B cell (primary cell): ENCODE measurements at regions not wholly inside any gene's neighbourhood (a gene's known extent, or its start where the extent isn't known, plus 50 kb on each side); places are given as distances from the start of the nearest gene placed in this dataset.

ENCODE experiments used
- ATAC-seq: fragments of 200-7000 bp; cut with Tn5 transposase; one replicate; pipeline ENCODE4 v1.10.0; 2021; ENCODE audit warnings: low read depth, mild to moderate bottlenecking, moderate number of reproducible peaks, moderate library complexity
- CTCF ChIA-PET: fragments of 350-600 bp; sonication (Branson Sonifier 250); formaldehyde crosslinking; loops from one replicate; lab custom pipeline; 2021; ENCODE audit warnings: antibody characterized with exemption, inconsistent platforms; lab: Charles Lee
- POLR2A ChIA-PET: fragments of 350-600 bp; sonication (Branson Sonifier 250); formaldehyde crosslinking; loops from one replicate; lab custom pipeline; 2021; ENCODE audit warnings: antibody characterized with exemption; lab: Charles Lee
- DNase-seq: peaks from one replicate; pipeline ENCODE4 v3.0.0; 2013
- H2AFZ ChIP-seq: 2 replicates; pipeline ENCODE4 v1.6.1; 2012; ENCODE audit warnings: mild to moderate bottlenecking, low read depth, low read length; ENCODE audit not compliant: insufficient read depth, poor library complexity, severe bottlenecking
- H3K27ac ChIP-seq, 2 donors: 1 replicate in 1 of 2; 2 replicates in 1 of 2; pipeline ENCODE4 v1.5.1; 2012 to 2013; ENCODE audit warnings: low read length in 2 of 2, mild to moderate bottlenecking in 2 of 2, moderate library complexity in 1 of 2
- H3K27me3 ChIP-seq, 4 experiments: fragments of 200-600 bp in 1 of 4; sonication (generic) in 1 of 4; replicated peaks in 1 of 4; 1 replicate in 2 of 4; 2 replicates in 2 of 4; pipeline versions ENCODE4 v1.6.1 to v1.7.0; 2013 to 2016; ENCODE audit warnings: low read length in 3 of 4, mild to moderate bottlenecking in 2 of 4, mixed read lengths in 1 of 4, moderate library complexity in 1 of 4; ENCODE audit not compliant: insufficient read depth in 4 of 4, control insufficient read depth in 3 of 4; ENCODE audit errors: control extremely low read depth in 1 of 4
- H3K36me3 ChIP-seq, 2 experiments: replicated peaks in 1 of 2; 1 replicate in 1 of 2; 2 replicates in 1 of 2; pipeline versions ENCODE4 v1.6.1 to v1.7.1; 2013; ENCODE audit warnings: low read length in 1 of 2; ENCODE audit not compliant: insufficient read depth in 2 of 2, control insufficient read depth in 1 of 2; ENCODE audit errors: control extremely low read depth in 1 of 2, extremely low read depth in 1 of 2
- H3K4me1 ChIP-seq, 2 donors: fragments of 200-600 bp in 1 of 2; sonication (generic) in 1 of 2; 1 replicate in 1 of 2; 2 replicates in 1 of 2; pipeline versions ENCODE4 v1.5.1 to v1.6.1; 2013 to 2017; ENCODE audit warnings: low read length in 2 of 2; ENCODE audit not compliant: control insufficient read depth in 2 of 2, insufficient read depth in 2 of 2
- H3K4me2 ChIP-seq: replicated peaks from 2 replicates; pipeline ENCODE3; 2012; ENCODE audit warnings: mild to moderate bottlenecking, low read depth, low read length; ENCODE audit not compliant: poor library complexity, severe bottlenecking
- H3K4me3 ChIP-seq, 5 experiments: fragments of 200-600 bp in 1 of 5; sonication (generic) in 1 of 5; 1 replicate in 3 of 5; 2 replicates in 2 of 5; pipeline versions ENCODE4 v1.5.1 to v1.7.0; 2011 to 2016; ENCODE audit warnings: low read length in 4 of 5, mild to moderate bottlenecking in 4 of 5, low read depth in 2 of 5, control low read depth in 1 of 5, moderate library complexity in 1 of 5; ENCODE audit not compliant: insufficient read depth in 1 of 5; ENCODE audit errors: control extremely low read depth in 1 of 5, extremely low read depth in 1 of 5
- H3K79me2 ChIP-seq: fragments of 200-600 bp; sonication (generic); one replicate; pipeline ENCODE4 v1.6.0; 2016; ENCODE audit warnings: low read length; ENCODE audit not compliant: control insufficient read depth, insufficient read depth
- H3K9ac ChIP-seq: fragments of 200-600 bp; sonication (generic); 2 replicates; pipeline ENCODE4 v1.6.1; 2017; ENCODE audit warnings: mild to moderate bottlenecking, low read length, moderate library complexity
- H3K9me3 ChIP-seq, 3 donors: one replicate each; pipeline versions ENCODE4 v1.6.1 to v1.7.1; 2013; ENCODE audit warnings: low read length in 2 of 3; ENCODE audit not compliant: control insufficient read depth in 2 of 3, insufficient read depth in 1 of 3; ENCODE audit errors: control extremely low read depth in 1 of 3
- H4K20me1 ChIP-seq: 2 replicates; pipeline ENCODE4 v1.6.0; 2012; ENCODE audit warnings: mild to moderate bottlenecking, low read length; ENCODE audit not compliant: insufficient read depth, control insufficient read depth, poor library complexity, severe bottlenecking
- H3K27ac Mint-ChIP-seq: one replicate; pipeline ENCODE4 v1.8.0; 2021; ENCODE audit warnings: mixed read lengths
- H3K27me3 Mint-ChIP-seq: one replicate; pipeline ENCODE4 v1.8.0; 2021; ENCODE audit warnings: mixed read lengths
- H3K4me1 Mint-ChIP-seq: one replicate; pipeline ENCODE4 v1.8.0; 2021; ENCODE audit warnings: mixed read lengths
- H3K4me3 Mint-ChIP-seq: one replicate; pipeline ENCODE4 v1.8.0; 2021; ENCODE audit warnings: mixed read lengths
- H3K9me3 Mint-ChIP-seq: one replicate; pipeline ENCODE4 v1.8.0; 2022; ENCODE audit warnings: mixed read lengths; ENCODE audit not compliant: insufficient read depth
- CTCF ChIP-seq: fragments of 200-600 bp; IDR thresholded peaks from one replicate; pipeline ENCODE4 v1.8.0; 2022; ENCODE audit warnings: antibody characterized with exemption, mild to moderate bottlenecking
- EZH2 ChIP-seq: IDR thresholded peaks from 2 replicates; pipeline ENCODE4 v1.6.1; 2012; ENCODE audit warnings: borderline replicate concordance, low read depth, mild to moderate bottlenecking, moderate library complexity, low read length; ENCODE audit not compliant: insufficient read depth, poor library complexity, severe bottlenecking
- WGBS: methylation state at CpG from one replicate; pipeline ENCODE4 v1.1.5; 2013; ENCODE audit warnings: missing lambda C conversion rate; ENCODE audit not compliant: insufficient coverage; 5-methylcytosine and 5-hydroxymethylcytosine counted together
- intact Hi-C: fragments of 100-400 bp; cut with micrococcal nuclease; formaldehyde crosslinking; loops from one replicate; pipeline ENCODE4 v1.10.0; 2022

- H3K9me3 ChIP-seq, result no peaks in the 10 kb centered on the region
- H2AFZ ChIP-seq, result no peak overlapping the region
- Mint-ChIP-seq H3K27me3 (peaks cover 8% of the 10 kb centered on the region), H3K4me1 (no peaks in the 10 kb centered on the region), H3K9me3 (no peaks in the 10 kb centered on the region), H3K27ac (no peak overlapping the region), H3K4me3 (no peak overlapping the region)
- TF ChIP-seq EZH2, result no peak
- no peak for TF ChIP-seq CTCF
- no peak for ATAC-seq
- H3K4me1 ChIP-seq, result no peaks in the 10 kb centered on the region
- no peak overlapping the region for H3K4me2 ChIP-seq
- H3K9ac ChIP-seq, result no peak overlapping the region
- H3K79me2 ChIP-seq, result no peaks in the 10 kb centered on the region
- H4K20me1 ChIP-seq, result no peaks in the 10 kb centered on the region
- ChIA-PET CTCF (no interaction called here), POLR2A (no interaction called here)
- intact Hi-C loops, result no loop called here
- no peaks in the 10 kb centered on the region for H3K27me3 ChIP-seq
- H3K4me3 ChIP-seq, result no peak overlapping the region
- H3K36me3 ChIP-seq, result no peaks in the 10 kb centered on the region
- WGBS, result 91% methylated on average over 4 of the region's 8 CpGs
- no peak overlapping the region for H3K27ac ChIP-seq
- DNase-seq, result no peak
These were observed 666.2 kb upstream of the HS6ST1 start for GRCh38 chr2:128984855-128985254.

- H3K27ac ChIP-seq, result no peak overlapping the region
- H3K36me3 ChIP-seq, result no peaks in the 10 kb centered on the region
- TF ChIP-seq CTCF (no peak), EZH2 (no peak)
- Mint-ChIP-seq H3K27me3 (peaks cover 11% of the 10 kb centered on the region), H3K9me3 (no peaks in the 10 kb centered on the region), H3K4me3 (no peak overlapping the region), H3K27ac (no peak overlapping the region), H3K4me1 (no peaks in the 10 kb centered on the region)
- 62% methylated on average over 5 of the region's 7 CpGs for WGBS
- no peak for DNase-seq
- no peaks in the 10 kb centered on the region for H3K4me1 ChIP-seq
- H4K20me1 ChIP-seq, result no peaks in the 10 kb centered on the region
- no peak overlapping the region for H3K4me3 ChIP-seq
- H3K9me3 ChIP-seq, result no peaks in the 10 kb centered on the region
- no peaks in the 10 kb centered on the region for H3K27me3 ChIP-seq
- CTCF ChIA-PET, result no interaction called here
- H3K4me2 ChIP-seq, result no peak overlapping the region
- intact Hi-C loops, result no loop called here
- no peaks in the 10 kb centered on the region for H3K79me2 ChIP-seq
- ATAC-seq, result no peak
- H3K9ac ChIP-seq, result no peak overlapping the region
- POLR2A ChIA-PET, result no interaction called here
- no peak overlapping the region for H2AFZ ChIP-seq
These were observed 667.5 kb upstream of the HS6ST1 start for GRCh38 chr2:128986026-128986715.
